Activated B cell treated with CpG ODN at 0.5 μM for 24 hours (primary cell): ENCODE measurements at regions not wholly inside any gene's neighbourhood (a gene's known extent, or its start where the extent isn't known, plus 50 kb on each side); places are given as distances from the start of the nearest gene placed in this dataset.

Source experiments
- ATAC-seq: fragments of 200-7000 bp; cut with Tn5 transposase; one replicate; pipeline ENCODE4 v1.10.0; 2021; ENCODE audit warnings: low read depth, mild to moderate bottlenecking, moderate library complexity
- CTCF ChIA-PET: fragments of 350-600 bp; sonication (Branson Sonifier 250); formaldehyde crosslinking; loops from one replicate; lab custom pipeline; 2021; ENCODE audit warnings: antibody characterized with exemption; lab: Charles Lee
- POLR2A ChIA-PET: fragments of 350-600 bp; sonication (Branson Sonifier 250); formaldehyde crosslinking; loops from one replicate; lab custom pipeline; 2021; ENCODE audit warnings: antibody characterized with exemption; lab: Charles Lee
- DNase-seq: peaks from one replicate; pipeline ENCODE4 v3.0.0; 2022
- H3K27ac Mint-ChIP-seq: one replicate; pipeline ENCODE4 v1.8.0; 2020; ENCODE audit warnings: mixed read lengths
- H3K27me3 Mint-ChIP-seq: one replicate; pipeline ENCODE4 v1.8.0; 2021; ENCODE audit warnings: mixed read lengths
- H3K36me3 Mint-ChIP-seq: one replicate; pipeline ENCODE4 v1.8.0; 2021; ENCODE audit warnings: low read depth, mixed read lengths
- H3K4me1 Mint-ChIP-seq: one replicate; pipeline ENCODE4 v1.8.0; 2021; ENCODE audit warnings: mixed read lengths
- H3K4me3 Mint-ChIP-seq: one replicate; pipeline ENCODE4 v1.8.0; 2020; ENCODE audit warnings: mild to moderate bottlenecking, mixed read lengths
- H3K9me3 Mint-ChIP-seq: one replicate; pipeline ENCODE4 v1.8.0; 2020; ENCODE audit warnings: mixed read lengths
- CTCF ChIP-seq: fragments of 200-600 bp; IDR thresholded peaks from one replicate; pipeline ENCODE4 v1.8.0; 2022; ENCODE audit warnings: antibody characterized with exemption, mild to moderate bottlenecking
- intact Hi-C: fragments of 100-400 bp; cut with micrococcal nuclease; formaldehyde crosslinking; loops from one replicate; pipeline ENCODE4 v1.15.1; 2024

GRCh38 chr5:90000351-90000750, 409.2 kb downstream of the CETN3 start:
- DNase-seq (no peak), ATAC-seq (no peak)
- Mint-ChIP-seq H3K27ac (no peak overlapping the region), H3K36me3 (no peaks in the 10 kb centered on the region), H3K4me3 (no peak overlapping the region), H3K27me3 (no peaks in the 10 kb centered on the region), H3K4me1 (peaks cover 5% of the 10 kb centered on the region), H3K9me3 (peaks cover 4% of the 10 kb centered on the region)
- intact Hi-C loops = loop anchor here (5.0 kb wide), 1 partner anchor 1273 kb away; no protein-coding TSS in a partner anchor
- TF ChIP-seq CTCF = no peak
- ChIA-PET CTCF (no interaction called here), POLR2A (no interaction called here)

- CTCF ChIA-PET = no interaction called here
- intact Hi-C loops = no loop called here
These were observed 410.8 kb downstream of the CETN3 start for GRCh38 chr5:89998519-89999305.

GRCh38 chr5:89996890-89997289, 412.7 kb downstream of the CETN3 start:
- Mint-ChIP-seq H3K4me1 (peaks cover 5% of the 10 kb centered on the region), H3K9me3 (peaks cover 2% of the 10 kb centered on the region), H3K4me3 (no peak overlapping the region), H3K27me3 (no peaks in the 10 kb centered on the region), H3K27ac (no peak overlapping the region), H3K36me3 (no peaks in the 10 kb centered on the region)
- ATAC-seq (no peak), DNase-seq (no peak)
- intact Hi-C loops = no loop called here
- CTCF ChIA-PET = no interaction called here
- POLR2A ChIA-PET = no interaction called here
- no peak for TF ChIP-seq CTCF

More at GRCh38 chr5:89998519-89999305, 410.8 kb downstream of the CETN3 start:
- POLR2A ChIA-PET = no interaction called here
- Mint-ChIP-seq H3K4me1 (peaks cover 5% of the 10 kb centered on the region), H3K4me3 (no peak overlapping the region), H3K36me3 (no peaks in the 10 kb centered on the region), H3K9me3 (peaks cover 4% of the 10 kb centered on the region), H3K27me3 (no peaks in the 10 kb centered on the region), H3K27ac (no peak overlapping the region)
- DNase-seq (no peak), ATAC-seq (no peak)
- no peak for TF ChIP-seq CTCF

GRCh38 chr5:89996335-89996734, 413.2 kb downstream of the CETN3 start:
- Mint-ChIP-seq H3K4me3 (no peak overlapping the region), H3K27me3 (no peaks in the 10 kb centered on the region), H3K36me3 (no peaks in the 10 kb centered on the region), H3K4me1 (peaks cover 5% of the 10 kb centered on the region), H3K9me3 (no peaks in the 10 kb centered on the region), H3K27ac (no peak overlapping the region)
- ATAC-seq (no peak), DNase-seq (no peak)
- ChIA-PET CTCF (no interaction called here), POLR2A (no interaction called here)
- intact Hi-C loops = no loop called here
- TF ChIP-seq CTCF = no peak

GRCh38 chr5:89994266-89994665, 415.3 kb downstream of the CETN3 start:
- H3K9me3 Mint-ChIP-seq = no peaks in the 10 kb centered on the region
- DNase-seq (no peak), ATAC-seq (no peak)
- CTCF ChIA-PET = no interaction called here
- peaks cover 5% of the 10 kb centered on the region for H3K4me1 Mint-ChIP-seq
- no peaks in the 10 kb centered on the region for H3K36me3 Mint-ChIP-seq
- no peak overlapping the region for H3K4me3 Mint-ChIP-seq
- H3K27me3 Mint-ChIP-seq = no peaks in the 10 kb centered on the region
- intact Hi-C loops = no loop called here
- H3K27ac Mint-ChIP-seq = no peak overlapping the region
- POLR2A ChIA-PET = no interaction called here
- no peak for TF ChIP-seq CTCF
